Endothelial cell (in vitro differentiated cells): ENCODE measurements at regions not wholly inside any gene's neighbourhood (a gene's known extent, or its start where the extent isn't known, plus 50 kb on each side); places are given as distances from the start of the nearest gene placed in this dataset.

Experiments
- DNase-seq: peaks from one replicate; pipeline ENCODE4 v3.0.0; 2021; ENCODE audit warnings: low spot score
- H3K27ac Mint-ChIP-seq: one replicate; pipeline ENCODE4 v1.8.0; 2021; ENCODE audit warnings: mixed read lengths, inconsistent platforms; ENCODE audit not compliant: unreplicated experiment
- H3K27me3 Mint-ChIP-seq: one replicate; pipeline ENCODE4 v1.8.0; 2021; ENCODE audit warnings: mild to moderate bottlenecking, moderate library complexity, mixed read lengths, inconsistent platforms; ENCODE audit not compliant: unreplicated experiment
- H3K36me3 Mint-ChIP-seq: one replicate; pipeline ENCODE4 v1.8.0; 2021; ENCODE audit warnings: mild to moderate bottlenecking, low read depth, mixed read lengths, inconsistent platforms; ENCODE audit not compliant: unreplicated experiment
- H3K4me1 Mint-ChIP-seq: one replicate; pipeline ENCODE4 v1.8.0; 2021; ENCODE audit warnings: mild to moderate bottlenecking, mixed read lengths, inconsistent platforms; ENCODE audit not compliant: unreplicated experiment
- H3K4me3 Mint-ChIP-seq: one replicate; pipeline ENCODE4 v1.8.0; 2021; ENCODE audit warnings: mild to moderate bottlenecking, mixed read lengths, inconsistent platforms; ENCODE audit not compliant: unreplicated experiment
- H3K9me3 Mint-ChIP-seq: one replicate; pipeline ENCODE4 v1.8.0; 2021; ENCODE audit warnings: mixed read lengths, inconsistent platforms; ENCODE audit not compliant: unreplicated experiment
- TF ChIP-seq, protein P1 (sequence below): fragments of 200-600 bp; sonication (generic); IDR thresholded peaks from one replicate; pipeline ENCODE4 v1.5.0; 2021; ENCODE audit warnings: antibody characterized with exemption; ENCODE audit not compliant: unreplicated experiment

DNA sequence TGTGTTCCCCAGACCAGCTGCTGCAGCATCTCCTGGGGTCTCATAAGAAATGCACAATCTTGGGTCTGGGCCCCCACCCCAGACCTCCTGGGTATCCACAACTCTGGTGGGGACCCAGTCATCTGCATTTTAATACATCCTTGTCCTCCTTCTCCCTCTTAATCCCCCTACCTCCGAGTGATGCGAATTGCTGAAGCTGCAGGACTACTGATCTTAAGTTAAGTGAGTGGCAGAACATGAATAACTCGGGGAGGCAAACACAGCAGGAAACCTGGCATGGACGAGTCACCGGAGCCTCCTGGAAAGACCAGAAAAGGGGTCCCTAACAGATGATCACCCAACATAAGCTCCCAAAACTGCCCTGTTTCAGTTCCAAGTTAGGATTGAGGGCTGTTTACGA, 283.2 kb upstream of the MGAT5 start:
- DNase-seq = no peak
- peaks cover 5% of the 10 kb centered on the region for H3K27me3 Mint-ChIP-seq
- TF ChIP-seq, protein P1, sequence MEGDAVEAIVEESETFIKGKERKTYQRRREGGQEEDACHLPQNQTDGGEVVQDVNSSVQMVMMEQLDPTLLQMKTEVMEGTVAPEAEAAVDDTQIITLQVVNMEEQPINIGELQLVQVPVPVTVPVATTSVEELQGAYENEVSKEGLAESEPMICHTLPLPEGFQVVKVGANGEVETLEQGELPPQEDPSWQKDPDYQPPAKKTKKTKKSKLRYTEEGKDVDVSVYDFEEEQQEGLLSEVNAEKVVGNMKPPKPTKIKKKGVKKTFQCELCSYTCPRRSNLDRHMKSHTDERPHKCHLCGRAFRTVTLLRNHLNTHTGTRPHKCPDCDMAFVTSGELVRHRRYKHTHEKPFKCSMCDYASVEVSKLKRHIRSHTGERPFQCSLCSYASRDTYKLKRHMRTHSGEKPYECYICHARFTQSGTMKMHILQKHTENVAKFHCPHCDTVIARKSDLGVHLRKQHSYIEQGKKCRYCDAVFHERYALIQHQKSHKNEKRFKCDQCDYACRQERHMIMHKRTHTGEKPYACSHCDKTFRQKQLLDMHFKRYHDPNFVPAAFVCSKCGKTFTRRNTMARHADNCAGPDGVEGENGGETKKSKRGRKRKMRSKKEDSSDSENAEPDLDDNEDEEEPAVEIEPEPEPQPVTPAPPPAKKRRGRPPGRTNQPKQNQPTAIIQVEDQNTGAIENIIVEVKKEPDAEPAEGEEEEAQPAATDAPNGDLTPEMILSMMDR = no peak
- no peaks in the 10 kb centered on the region for H3K36me3 Mint-ChIP-seq
- no peaks in the 10 kb centered on the region for H3K9me3 Mint-ChIP-seq
- peaks cover 9% of the 10 kb centered on the region for H3K4me1 Mint-ChIP-seq
- H3K4me3 Mint-ChIP-seq = no peak overlapping the region
- no peak overlapping the region for H3K27ac Mint-ChIP-seq

DNA sequence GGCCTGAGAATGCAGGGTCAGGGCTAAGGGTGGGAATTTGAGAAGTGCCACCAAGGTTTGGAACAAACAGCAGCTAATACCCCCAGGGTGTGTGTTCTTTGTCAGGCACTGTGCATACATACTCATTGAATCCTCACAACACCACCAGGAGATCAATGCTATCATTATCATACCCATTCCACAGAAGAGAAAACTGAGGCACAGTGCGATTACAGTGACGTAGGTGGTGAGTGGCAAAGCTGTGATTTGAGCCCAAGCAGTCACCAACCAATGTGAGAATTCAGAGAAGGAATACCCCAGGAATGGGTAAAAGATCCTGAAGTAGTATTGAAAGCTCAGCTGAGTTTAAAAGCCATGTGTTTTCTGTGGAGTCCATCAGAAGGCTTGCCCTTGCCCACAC, 281.6 kb upstream of the MGAT5 start:
- DNase-seq = no peak
- TF ChIP-seq, protein P1 = no peak
- no peaks in the 10 kb centered on the region for H3K9me3 Mint-ChIP-seq
- H3K27me3 Mint-ChIP-seq = peaks cover 6% of the 10 kb centered on the region
- H3K4me1 Mint-ChIP-seq = peaks cover 9% of the 10 kb centered on the region
- H3K4me3 Mint-ChIP-seq = no peak overlapping the region
- no peaks in the 10 kb centered on the region for H3K36me3 Mint-ChIP-seq
- no peak overlapping the region for H3K27ac Mint-ChIP-seq

DNA sequence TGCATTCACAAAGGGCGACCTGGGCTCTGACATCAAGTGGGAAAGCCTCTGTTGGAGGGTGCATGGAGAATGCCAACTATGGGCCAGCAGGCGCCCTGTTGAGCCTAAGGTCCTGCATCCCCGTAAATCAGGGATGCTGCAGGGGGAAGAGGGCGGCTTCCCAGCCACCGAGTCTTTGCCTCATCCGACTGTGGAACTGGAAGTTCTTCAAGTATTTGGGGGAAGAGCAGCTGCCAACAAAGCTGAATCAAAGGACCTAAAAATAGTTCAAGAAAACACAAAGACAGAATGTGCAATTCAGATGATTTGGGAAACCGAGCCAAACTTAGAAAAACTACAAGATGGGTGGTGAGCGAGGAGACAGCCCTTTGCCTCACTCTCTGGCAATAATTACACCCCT, 281.1 kb upstream of the MGAT5 start:
- Mint-ChIP-seq H3K4me3 (no peak overlapping the region), H3K4me1 (peaks cover 9% of the 10 kb centered on the region), H3K9me3 (no peaks in the 10 kb centered on the region), H3K36me3 (no peaks in the 10 kb centered on the region), H3K27ac (no peak overlapping the region), H3K27me3 (peaks cover 6% of the 10 kb centered on the region)
- TF ChIP-seq, protein P1 = no peak
- no peak for DNase-seq

DNA sequence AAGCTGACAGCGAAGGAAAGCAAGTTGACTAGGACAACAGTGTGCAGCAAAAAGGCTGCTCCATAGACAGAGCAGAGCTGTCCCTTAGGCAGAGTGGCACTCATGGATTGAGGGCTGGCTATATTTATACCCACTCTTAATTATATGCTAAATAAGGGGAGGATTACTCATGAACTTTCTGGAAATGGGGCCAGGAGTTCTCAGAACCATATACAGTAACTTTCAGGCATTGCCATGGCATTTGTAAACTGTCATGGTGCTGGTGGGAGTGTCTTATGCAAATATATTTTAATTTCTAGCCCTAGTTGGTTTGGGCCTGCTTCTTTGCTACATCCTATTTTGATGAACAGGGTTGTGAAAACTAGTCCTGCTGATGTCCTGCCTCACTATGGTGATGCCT, 279.5 kb upstream of the MGAT5 start:
- Mint-ChIP-seq H3K4me3 (no peak overlapping the region), H3K36me3 (no peaks in the 10 kb centered on the region), H3K27ac (no peak overlapping the region), H3K27me3 (peaks cover 6% of the 10 kb centered on the region), H3K9me3 (no peaks in the 10 kb centered on the region), H3K4me1 (peaks cover 9% of the 10 kb centered on the region)
- TF ChIP-seq, protein P1 = no peak
- DNase-seq = no peak

DNA sequence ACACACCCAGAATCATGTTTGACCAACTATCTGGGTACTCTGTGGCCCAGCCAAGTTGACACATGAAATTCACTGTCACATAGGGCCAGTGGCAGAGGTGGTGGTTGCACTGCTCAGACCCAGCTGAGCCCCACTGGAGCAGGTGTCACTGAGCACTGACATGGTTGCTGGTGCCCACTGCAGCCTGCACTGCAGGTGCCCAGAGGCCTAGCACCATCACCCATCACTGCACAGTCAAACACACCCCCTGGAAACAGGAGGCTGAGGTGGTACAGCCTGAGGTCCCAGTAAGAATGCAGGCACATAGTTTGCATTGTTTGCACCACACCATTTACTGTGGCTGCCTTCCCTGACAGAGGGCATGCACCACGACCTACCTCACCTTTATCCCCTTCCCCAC, 278.7 kb upstream of the MGAT5 start:
- no peak for DNase-seq
- Mint-ChIP-seq H3K9me3 (no peaks in the 10 kb centered on the region), H3K36me3 (no peaks in the 10 kb centered on the region), H3K27me3 (peaks cover 9% of the 10 kb centered on the region), H3K4me3 (no peak overlapping the region), H3K27ac (no peak overlapping the region), H3K4me1 (peaks cover 9% of the 10 kb centered on the region)
- TF ChIP-seq, protein P1 = no peak
